ENCODE measurements at regions not wholly inside any gene's neighbourhood (a gene's known extent, or its start where the extent isn't known, plus 50 kb on each side); places are given as distances from the start of the nearest gene placed in this dataset.

- no peak for DNase-seq (ENCODE audit: low spot score)
Measured at GRCh38 chr2:151197184-151198108, 64.2 kb downstream of the RBM43 start.

DNA sequence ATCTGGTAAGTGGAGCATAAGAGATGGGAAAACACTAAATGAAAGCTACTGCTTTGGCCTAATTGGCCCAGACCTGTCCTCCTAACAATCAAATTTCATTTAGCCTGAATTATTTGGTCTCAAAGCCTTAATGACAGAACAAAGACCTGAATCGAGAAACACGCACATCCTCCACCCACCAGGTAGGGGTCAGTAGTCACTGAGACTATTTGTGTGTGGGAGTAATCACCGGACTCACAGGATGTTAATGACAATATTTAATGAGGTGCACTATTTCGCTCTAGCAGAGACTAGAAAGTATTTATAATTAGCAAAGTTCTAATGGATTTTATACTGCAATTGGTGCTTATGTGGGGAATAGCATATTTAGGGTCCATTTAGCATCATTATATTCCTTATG, 68.1 kb downstream of the RBM43 start:
- DNase-seq (ENCODE audit: low spot score) = no peak

DNA sequence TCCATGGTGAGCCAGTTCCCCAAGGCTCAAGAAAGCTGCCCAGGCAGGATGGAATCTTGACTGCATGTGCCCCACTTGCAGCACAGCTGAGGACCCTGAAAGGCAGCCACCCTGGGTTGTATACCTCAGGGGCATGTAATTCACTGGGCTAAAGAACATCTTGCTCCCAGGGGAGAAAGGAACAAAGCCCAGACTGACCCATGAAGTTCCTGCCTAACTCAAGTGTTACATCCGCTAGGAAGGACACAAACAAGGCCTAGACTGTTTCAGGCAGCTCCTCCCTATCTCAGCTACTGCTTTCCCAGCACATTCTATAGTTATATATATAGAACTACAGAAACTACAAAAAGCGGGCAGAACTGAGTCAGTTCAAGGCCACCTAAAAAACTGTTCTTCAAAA, 69.0 kb downstream of the RBM43 start:
- DNase-seq (ENCODE audit: low spot score) = no peak

- DNase-seq (ENCODE audit: low spot score) = no peak
Measured at GRCh38 chr2:151191001-151191400, 70.7 kb downstream of the RBM43 start.

- DNase-seq (ENCODE audit: low spot score) = no peak
Measured at GRCh38 chr2:151189125-151189524, 72.5 kb downstream of the RBM43 start.

DNA sequence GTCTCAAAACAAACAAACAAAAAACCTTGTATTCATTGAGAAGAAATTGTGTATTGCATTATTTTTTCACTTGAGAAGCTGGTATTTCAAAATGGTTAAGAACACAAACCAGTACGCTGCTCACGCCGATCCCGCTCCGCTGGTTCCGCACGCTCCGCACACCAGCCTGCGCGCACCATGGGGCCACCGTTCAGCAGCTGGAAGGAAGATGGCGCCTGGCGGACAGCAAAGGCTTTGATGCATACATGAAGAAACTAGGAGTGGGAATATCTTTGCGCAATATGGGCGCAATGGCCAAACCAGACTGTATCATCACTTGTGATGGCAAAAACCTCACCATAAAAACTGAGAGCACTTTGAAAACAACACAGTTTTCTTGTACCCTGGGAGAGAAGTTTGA, 75.7 kb downstream of the RBM43 start:
- DNase-seq (ENCODE audit: low spot score) = no peak

DNA sequence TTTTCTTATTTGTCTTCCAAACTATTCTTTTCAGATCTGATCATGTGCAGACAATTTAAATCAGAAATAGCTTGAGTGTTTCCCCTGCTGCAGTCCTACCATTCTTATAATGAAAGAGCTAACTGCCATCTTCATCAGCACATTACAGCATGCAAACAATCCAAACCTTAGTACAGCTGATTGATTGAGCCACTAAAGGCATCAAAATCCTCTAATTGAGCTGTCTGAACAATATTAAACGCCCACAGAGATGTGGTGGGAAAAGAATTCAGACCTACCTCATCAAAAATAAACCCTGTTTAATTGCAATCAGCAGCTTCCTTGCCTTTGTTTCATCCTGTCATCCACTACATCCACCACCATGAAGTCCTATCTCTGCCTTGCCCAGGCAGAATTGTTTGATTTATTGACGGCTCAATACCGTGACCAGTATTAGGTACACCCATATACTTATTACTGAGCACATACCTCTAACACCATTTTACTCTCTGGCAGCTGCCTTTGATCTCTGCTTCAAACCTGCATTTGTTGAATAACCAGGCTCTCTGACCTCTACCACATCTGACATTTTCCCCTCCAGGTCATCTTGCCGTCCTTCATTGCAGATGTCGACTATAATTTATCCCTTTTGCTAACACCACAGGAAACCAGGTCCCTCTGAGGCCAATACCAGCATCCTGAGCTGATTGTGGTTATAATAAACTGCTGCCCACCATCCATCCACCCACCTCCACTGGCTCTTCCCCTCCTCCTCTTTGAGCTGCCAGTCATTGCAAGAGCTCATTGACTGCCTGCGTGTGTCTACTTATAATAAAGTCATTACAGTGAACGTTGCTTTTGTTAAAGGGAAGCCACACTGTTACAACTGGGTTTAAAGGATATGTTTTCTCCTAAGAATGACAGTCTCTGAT, 78.5 kb downstream of the RBM43 start:
- DNase-seq (ENCODE audit: low spot score) = no peak

GRCh38 chr2:151182396-151182795, 79.3 kb downstream of the RBM43 start:
- DNase-seq (ENCODE audit: low spot score) = no peak

GRCh38 chr2:151181524-151181923, 80.1 kb downstream of the RBM43 start:
- DNase-seq (ENCODE audit: low spot score) = no peak

DNA sequence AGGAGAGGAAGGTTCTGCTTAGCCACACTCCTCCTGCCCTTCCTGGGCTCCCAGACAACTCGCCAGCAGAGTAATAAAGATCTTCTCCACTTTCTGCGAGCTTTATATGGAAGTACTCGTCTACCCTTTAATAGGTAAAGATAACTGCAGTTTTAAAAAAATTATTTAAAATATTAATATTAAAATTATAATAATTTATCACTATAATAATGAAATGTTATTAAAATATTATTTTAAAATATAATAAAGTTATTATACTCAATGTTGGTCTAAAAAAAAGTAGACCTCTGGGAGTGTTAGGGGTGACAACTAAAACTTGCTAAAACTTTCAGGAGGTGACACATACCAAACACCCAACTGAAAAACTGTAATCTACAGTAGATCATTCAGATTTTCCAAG, 81.5 kb downstream of the RBM43 start:
- DNase-seq (ENCODE audit: low spot score) = no peak

DNA sequence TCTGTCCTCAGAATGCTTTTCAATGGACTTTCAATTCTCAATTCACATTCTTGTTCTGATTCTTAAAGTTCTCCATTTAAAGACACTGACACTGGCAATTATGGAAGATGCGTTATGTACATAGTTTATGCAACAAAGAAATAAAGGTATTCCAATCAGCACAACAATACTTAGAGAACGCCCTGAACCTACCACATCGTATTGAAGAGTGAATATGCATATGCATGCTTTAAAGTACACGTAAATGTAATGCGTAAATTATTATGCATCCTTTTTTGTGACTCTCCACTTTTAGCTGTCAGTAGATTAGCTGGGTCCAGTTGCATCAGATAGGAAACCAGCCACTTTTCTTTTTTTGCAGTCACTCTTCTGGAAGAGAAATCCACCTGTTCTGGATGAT, 83.5 kb downstream of the RBM43 start:
- DNase-seq (ENCODE audit: low spot score) = no peak

GRCh38 chr2:151177756-151178155, 83.9 kb downstream of the RBM43 start:
- no peak for DNase-seq (ENCODE audit: low spot score)

DNA sequence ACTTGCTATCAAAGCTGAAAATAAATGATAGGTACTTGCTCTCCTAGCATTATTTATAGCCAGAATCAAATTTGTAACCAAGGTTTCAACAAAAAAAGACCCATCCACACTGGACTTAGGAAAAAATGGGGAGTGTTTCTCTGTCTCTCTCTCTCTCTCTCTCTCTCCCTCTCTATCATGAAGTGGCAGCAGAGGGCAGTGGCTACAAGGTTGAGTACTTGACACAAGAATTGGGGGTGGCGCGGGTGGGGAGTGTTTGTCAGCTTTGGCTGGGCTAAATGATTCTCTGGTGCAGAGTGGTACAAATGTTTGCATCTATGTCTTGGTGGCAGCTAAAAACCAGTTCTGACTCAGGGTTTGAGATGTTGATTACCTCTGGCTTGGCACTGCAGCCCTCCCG, 85.0 kb downstream of the RBM43 start:
- no peak for DNase-seq (ENCODE audit: low spot score)

DNA sequence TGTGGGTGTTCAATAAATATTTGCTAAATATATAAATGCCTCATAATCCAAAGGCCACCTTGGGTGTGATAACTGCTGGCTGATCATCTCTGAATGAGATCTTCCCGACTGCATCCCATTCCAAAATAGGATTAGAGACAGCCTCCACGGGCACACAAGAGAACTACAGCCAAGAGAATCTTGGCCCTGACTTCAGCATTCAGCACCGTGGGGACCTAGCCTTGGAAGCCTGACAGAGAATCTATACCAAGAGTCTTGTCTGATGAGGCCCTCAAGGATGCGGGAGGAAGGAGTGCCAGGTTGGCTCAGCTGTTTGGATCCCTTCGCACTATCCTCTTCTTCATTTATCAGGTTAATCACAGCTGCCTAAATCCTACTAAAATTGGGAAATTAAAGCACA, 85.8 kb downstream of the RBM43 start:
- no peak for DNase-seq (ENCODE audit: low spot score)

- DNase-seq (ENCODE audit: low spot score) = no peak
Measured at GRCh38 chr2:151174127-151174526, 87.5 kb downstream of the RBM43 start.

DNA sequence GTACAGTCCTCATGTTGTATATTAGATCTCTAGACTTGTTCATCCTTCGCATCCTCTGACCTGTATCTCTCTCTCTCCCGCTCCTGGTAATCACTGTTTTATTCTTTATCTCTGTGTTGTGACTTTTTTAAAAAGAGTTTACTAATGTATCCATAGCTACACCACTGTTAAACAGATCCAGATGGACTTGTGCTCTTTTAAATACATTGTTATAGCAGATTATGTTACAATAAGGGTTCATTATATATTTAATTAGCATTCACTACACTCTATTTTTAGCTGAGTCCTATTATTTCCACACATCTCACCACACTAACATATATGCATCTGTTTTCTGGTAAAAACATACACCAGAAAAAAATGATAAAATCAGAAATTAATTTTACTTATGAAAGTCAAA, 90.5 kb downstream of the RBM43 start:
- no peak for DNase-seq (ENCODE audit: low spot score)

- DNase-seq (ENCODE audit: low spot score) = no peak
Measured at GRCh38 chr2:151166410-151166809, 95.3 kb downstream of the RBM43 start.

GRCh38 chr2:151165105-151165684, 96.5 kb downstream of the RBM43 start:
- DNase-seq (ENCODE audit: low spot score) = no peak

- peak; percentile 18 for DNase-seq (ENCODE audit: low spot score)
Measured at GRCh38 chr2:151161821-151162551, 99.7 kb downstream of the RBM43 start.

DNA sequence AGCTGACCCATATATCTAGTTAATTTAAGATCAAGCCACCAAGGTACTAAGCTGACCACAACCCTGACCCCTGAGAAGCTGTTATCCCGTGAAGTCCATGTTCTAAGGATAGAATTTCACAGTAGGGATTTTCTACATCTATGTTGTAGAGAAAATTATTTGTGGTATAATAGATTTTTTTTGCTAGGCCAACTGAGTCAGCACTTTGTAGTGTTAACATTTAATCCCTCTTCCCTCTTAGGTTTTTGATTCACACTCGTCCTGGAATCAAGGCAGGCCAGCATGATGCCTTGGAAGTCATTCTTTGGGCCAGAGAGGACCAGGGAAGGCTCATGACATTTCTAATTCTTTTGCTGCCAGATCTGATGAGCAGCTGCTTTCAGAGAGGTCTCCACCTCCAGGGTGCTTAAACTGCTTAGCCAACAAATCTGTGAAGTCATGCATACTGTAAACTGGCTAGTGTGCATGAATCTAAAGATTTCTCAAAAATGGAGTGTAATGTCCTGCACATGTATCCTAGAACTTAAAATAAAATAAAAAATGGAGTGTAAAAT, 102.5 kb downstream of the RBM43 start:
- no peak for DNase-seq (ENCODE audit: low spot score)

- DNase-seq (ENCODE audit: low spot score) = no peak
Measured at GRCh38 chr2:151157000-151157735, 104.5 kb downstream of the RBM43 start.
